ENCODE measurements at regions not wholly inside any gene's neighbourhood (a gene's known extent, or its start where the extent isn't known, plus 50 kb on each side); places are given as distances from the start of the nearest gene placed in this dataset.

GRCh38 chr1:4309676-4310320 lies 344.6 kb upstream of the AJAP1 start:
- Histone ChIP-seq H2AK5ac (ENCODE audit: low read length) (no peak overlapping the region), H4K8ac (ENCODE audit: low read depth, low read length) (no peak overlapping the region), H3K9ac (ENCODE audit: low read length) (no peak overlapping the region), H4K91ac (ENCODE audit: low read depth, low read length) (no peak overlapping the region), H3K23ac (ENCODE audit: low read length) (no peak overlapping the region), H3K27ac (ENCODE audit: low read depth, low read length) (no peak overlapping the region), H3K4ac (ENCODE audit: low read depth, low read length) (no peak overlapping the region), H3K79me1 (ENCODE audit: low read length) (no peaks in the 10 kb centered on the region), H3K36me3 (ENCODE audit: control insufficient read depth in 1 of 2, insufficient read depth in 2 of 2, low read length in 2 of 2) (no peaks in the 10 kb centered on the region), H2BK5ac (ENCODE audit: low read depth, low read length, poor library complexity) (no peak overlapping the region), H3K79me2 (ENCODE audit: control insufficient read depth, insufficient read depth, low read length, poor library complexity) (no peaks in the 10 kb centered on the region), H3K14ac (ENCODE audit: low read length) (no peak overlapping the region), H3K18ac (ENCODE audit: low read length) (no peak overlapping the region), H3K4me1 (ENCODE audit: control insufficient read depth in 1 of 2, insufficient read depth in 2 of 2, low read length in 2 of 2) (no peaks in the 10 kb centered on the region), H2BK120ac (ENCODE audit: insufficient read depth, low read length, poor library complexity) (no peak overlapping the region), H4K12ac (ENCODE audit: low read depth, low read length) (no peak overlapping the region), H3K27me3 (ENCODE audit: insufficient read depth, low read length) (no peaks in the 10 kb centered on the region), H2AFZ (ENCODE audit: insufficient read depth, low read length, poor library complexity) (no peak overlapping the region), H3K4me2 (ENCODE audit: low read length) (no peak overlapping the region), H2BK12ac (ENCODE audit: low read length) (no peak overlapping the region), H3K9me3 (ENCODE audit: insufficient read depth, low read depth, low read length) (peaks cover 38% of the 10 kb centered on the region), H3K4me3 (ENCODE audit: low read depth, low read length) (no peak overlapping the region)
- no CpG with 5 or more reads among the region's 9 CpGs for WGBS (ENCODE audit: extremely low coverage, insufficient coverage, insufficient read length)
- no peak for DNase-seq

DNA sequence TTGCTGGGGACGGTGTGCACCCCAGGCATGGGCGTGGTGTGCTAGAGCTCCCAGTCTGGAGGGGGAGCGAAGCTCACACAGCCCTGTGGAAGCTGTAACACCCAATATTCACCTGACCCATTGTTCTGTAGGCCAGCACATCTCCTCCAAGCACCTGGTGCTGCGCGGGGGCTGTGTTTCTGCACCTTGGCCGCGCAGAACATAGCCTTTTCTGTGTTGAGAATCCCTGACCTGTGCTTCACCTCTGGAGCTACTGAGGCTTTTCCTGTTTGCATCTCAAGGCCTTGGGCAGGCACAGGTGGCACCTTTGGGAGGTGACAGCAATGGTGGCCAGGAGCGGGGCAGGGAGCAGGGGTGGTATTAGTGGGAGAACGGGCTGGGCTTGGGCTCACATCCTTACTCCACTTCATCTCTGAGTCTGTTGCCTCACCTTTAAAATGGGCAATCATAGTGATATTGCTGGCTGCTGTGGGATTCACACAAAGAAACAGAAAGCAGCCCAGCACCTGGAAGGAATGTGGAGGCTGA lies 343.9 kb upstream of the AJAP1 start:
- H3K9me3 ChIP-seq (ENCODE audit: insufficient read depth, low read depth, low read length): peaks cover 32% of the 10 kb centered on the region
- H3K4me2 ChIP-seq (ENCODE audit: low read length): no peak overlapping the region
- H3K27ac ChIP-seq (ENCODE audit: low read depth, low read length): no peak overlapping the region
- H3K23ac ChIP-seq (ENCODE audit: low read length): no peak overlapping the region
- H2BK12ac ChIP-seq (ENCODE audit: low read length): no peak overlapping the region
- no peak overlapping the region for H3K9ac ChIP-seq (ENCODE audit: low read length)
- no peak overlapping the region for H2BK5ac ChIP-seq (ENCODE audit: low read depth, low read length, poor library complexity)
- H4K91ac ChIP-seq (ENCODE audit: low read depth, low read length): no peak overlapping the region
- DNase-seq: no peak
- no peaks in the 10 kb centered on the region for H3K4me1 ChIP-seq (ENCODE audit: control insufficient read depth in 1 of 2, insufficient read depth in 2 of 2, low read length in 2 of 2)
- H4K12ac ChIP-seq (ENCODE audit: low read depth, low read length): no peak overlapping the region
- H3K27me3 ChIP-seq (ENCODE audit: insufficient read depth, low read length): no peaks in the 10 kb centered on the region
- no CpG with 5 or more reads among the region's 9 CpGs for WGBS (ENCODE audit: extremely low coverage, insufficient coverage, insufficient read length)
- no peak overlapping the region for H2BK120ac ChIP-seq (ENCODE audit: insufficient read depth, low read length, poor library complexity)
- H3K4me3 ChIP-seq (ENCODE audit: low read depth, low read length): no peak overlapping the region
- no peak overlapping the region for H3K14ac ChIP-seq (ENCODE audit: low read length)
- no peaks in the 10 kb centered on the region for H3K79me2 ChIP-seq (ENCODE audit: control insufficient read depth, insufficient read depth, low read length, poor library complexity)
- H3K18ac ChIP-seq (ENCODE audit: low read length): no peak overlapping the region
- no peaks in the 10 kb centered on the region for H3K79me1 ChIP-seq (ENCODE audit: low read length)
- no peak overlapping the region for H4K8ac ChIP-seq (ENCODE audit: low read depth, low read length)
- H3K36me3 ChIP-seq (ENCODE audit: control insufficient read depth in 1 of 2, insufficient read depth in 2 of 2, low read length in 2 of 2): no peaks in the 10 kb centered on the region
- H3K4ac ChIP-seq (ENCODE audit: low read depth, low read length): no peak overlapping the region
- no peak overlapping the region for H2AK5ac ChIP-seq (ENCODE audit: low read length)
- H2AFZ ChIP-seq (ENCODE audit: insufficient read depth, low read length, poor library complexity): no peak overlapping the region

GRCh38 chr1:4312024-4312423 lies 342.4 kb upstream of the AJAP1 start:
- Histone ChIP-seq H2BK5ac (ENCODE audit: low read depth, low read length, poor library complexity) (no peak overlapping the region), H3K36me3 (ENCODE audit: control insufficient read depth in 1 of 2, insufficient read depth in 2 of 2, low read length in 2 of 2) (no peaks in the 10 kb centered on the region), H4K91ac (ENCODE audit: low read depth, low read length) (no peak overlapping the region), H3K23ac (ENCODE audit: low read length) (no peak overlapping the region), H3K4ac (ENCODE audit: low read depth, low read length) (no peak overlapping the region), H3K4me3 (ENCODE audit: low read depth, low read length) (no peak overlapping the region), H2BK12ac (ENCODE audit: low read length) (no peak overlapping the region), H3K79me2 (ENCODE audit: control insufficient read depth, insufficient read depth, low read length, poor library complexity) (no peaks in the 10 kb centered on the region), H3K9me3 (ENCODE audit: insufficient read depth, low read depth, low read length) (peaks cover 26% of the 10 kb centered on the region), H4K12ac (ENCODE audit: low read depth, low read length) (no peak overlapping the region), H3K4me2 (ENCODE audit: low read length) (no peak overlapping the region), H3K79me1 (ENCODE audit: low read length) (no peaks in the 10 kb centered on the region), H3K27me3 (ENCODE audit: insufficient read depth, low read length) (no peaks in the 10 kb centered on the region), H3K27ac (ENCODE audit: low read depth, low read length) (no peak overlapping the region), H2BK120ac (ENCODE audit: insufficient read depth, low read length, poor library complexity) (no peak overlapping the region), H3K9ac (ENCODE audit: low read length) (no peak overlapping the region), H3K4me1 (ENCODE audit: control insufficient read depth in 1 of 2, insufficient read depth in 2 of 2, low read length in 2 of 2) (no peaks in the 10 kb centered on the region), H3K14ac (ENCODE audit: low read length) (no peak overlapping the region), H2AFZ (ENCODE audit: insufficient read depth, low read length, poor library complexity) (no peak overlapping the region), H4K8ac (ENCODE audit: low read depth, low read length) (no peak overlapping the region), H3K18ac (ENCODE audit: low read length) (no peak overlapping the region), H2AK5ac (ENCODE audit: low read length) (no peak overlapping the region)
- DNase-seq: no peak
- WGBS (ENCODE audit: extremely low coverage, insufficient coverage, insufficient read length): no CpG with 5 or more reads among the region's 6 CpGs

DNA sequence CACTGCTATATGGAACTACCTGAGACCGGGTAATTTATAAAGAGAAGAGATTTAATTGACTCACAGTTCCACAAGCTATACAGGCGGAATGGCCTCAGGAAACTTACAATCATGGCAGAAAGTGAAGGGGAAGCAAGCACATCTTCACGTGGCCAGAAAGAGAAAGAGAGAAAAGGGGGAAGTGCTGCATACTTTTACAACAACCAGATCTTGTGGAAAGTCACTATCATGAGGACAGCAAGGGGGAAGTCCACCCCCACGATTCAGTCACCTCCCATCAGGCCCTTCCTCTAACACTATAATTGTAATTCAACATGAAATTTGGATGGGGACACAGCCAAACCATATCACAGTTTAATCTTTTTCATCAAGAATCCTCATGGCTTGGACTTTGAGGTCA lies 339.2 kb upstream of the AJAP1 start:
- Histone ChIP-seq H3K36me3 (ENCODE audit: control insufficient read depth in 1 of 2, insufficient read depth in 2 of 2, low read length in 2 of 2) (no peaks in the 10 kb centered on the region), H3K27ac (ENCODE audit: low read depth, low read length) (no peak overlapping the region), H4K8ac (ENCODE audit: low read depth, low read length) (no peak overlapping the region), H3K9ac (ENCODE audit: low read length) (no peak overlapping the region), H3K14ac (ENCODE audit: low read length) (no peak overlapping the region), H2AFZ (ENCODE audit: insufficient read depth, low read length, poor library complexity) (no peak overlapping the region), H3K4ac (ENCODE audit: low read depth, low read length) (no peak overlapping the region), H3K4me3 (ENCODE audit: low read depth, low read length) (no peak overlapping the region), H2BK5ac (ENCODE audit: low read depth, low read length, poor library complexity) (no peak overlapping the region), H2AK5ac (ENCODE audit: low read length) (no peak overlapping the region), H3K79me1 (ENCODE audit: low read length) (no peaks in the 10 kb centered on the region), H3K9me3 (ENCODE audit: insufficient read depth, low read depth, low read length) (peaks cover 11% of the 10 kb centered on the region), H3K27me3 (ENCODE audit: insufficient read depth, low read length) (no peaks in the 10 kb centered on the region), H2BK120ac (ENCODE audit: insufficient read depth, low read length, poor library complexity) (no peak overlapping the region), H3K4me2 (ENCODE audit: low read length) (no peak overlapping the region), H4K12ac (ENCODE audit: low read depth, low read length) (no peak overlapping the region), H2BK12ac (ENCODE audit: low read length) (no peak overlapping the region), H4K91ac (ENCODE audit: low read depth, low read length) (no peak overlapping the region), H3K23ac (ENCODE audit: low read length) (no peak overlapping the region), H3K4me1 (ENCODE audit: control insufficient read depth in 1 of 2, insufficient read depth in 2 of 2, low read length in 2 of 2) (no peaks in the 10 kb centered on the region), H3K79me2 (ENCODE audit: control insufficient read depth, insufficient read depth, low read length, poor library complexity) (no peaks in the 10 kb centered on the region), H3K18ac (ENCODE audit: low read length) (no peak overlapping the region)
- DNase-seq: no peak
- WGBS (ENCODE audit: extremely low coverage, insufficient coverage, insufficient read length): no CpG with 5 or more reads among the region's 4 CpGs

Data from trophoblast cell (in vitro differentiated cells and primary cell).